ENCODE measurements at regions not wholly inside any gene's neighbourhood (a gene's known extent, or its start where the extent isn't known, plus 50 kb on each side); places are given as distances from the start of the nearest gene placed in this dataset.

- H3K4me1 ChIP-seq (ENCODE audit: control insufficient read depth, insufficient read depth, low read length, unreplicated experiment), result no peaks in the 10 kb centered on the region
- H2AFZ ChIP-seq (ENCODE audit: low read length, unreplicated experiment), result no peak overlapping the region
- no peaks in the 10 kb centered on the region for H3K27me3 ChIP-seq (ENCODE audit: insufficient read depth, low read length)
- no peaks in the 10 kb centered on the region for H3K36me3 ChIP-seq (ENCODE audit: insufficient read depth, low read length)
- no peak overlapping the region for H3K27ac ChIP-seq (ENCODE audit: low read depth, low read length)
- H3K4me3 ChIP-seq (ENCODE audit: low read depth, low read length), result no peak overlapping the region
- H3K79me2 ChIP-seq (ENCODE audit: control insufficient read depth, insufficient read depth, low read length, unreplicated experiment), result no peaks in the 10 kb centered on the region
These were observed 73.2 kb upstream of the PRR5 start for GRCh38 chr22:44628835-44629234.

- Histone ChIP-seq H3K27ac (ENCODE audit: low read depth, low read length) (no peak overlapping the region), H3K4me3 (ENCODE audit: low read depth, low read length) (no peak overlapping the region), H3K4me1 (ENCODE audit: control insufficient read depth, insufficient read depth, low read length, unreplicated experiment) (no peaks in the 10 kb centered on the region), H2AFZ (ENCODE audit: low read length, unreplicated experiment) (no peak overlapping the region), H3K36me3 (ENCODE audit: insufficient read depth, low read length) (no peaks in the 10 kb centered on the region), H3K27me3 (ENCODE audit: insufficient read depth, low read length) (no peaks in the 10 kb centered on the region), H3K79me2 (ENCODE audit: control insufficient read depth, insufficient read depth, low read length, unreplicated experiment) (no peaks in the 10 kb centered on the region)
These were observed 73.7 kb upstream of the PRR5 start for GRCh38 chr22:44628273-44628672.

DNA sequence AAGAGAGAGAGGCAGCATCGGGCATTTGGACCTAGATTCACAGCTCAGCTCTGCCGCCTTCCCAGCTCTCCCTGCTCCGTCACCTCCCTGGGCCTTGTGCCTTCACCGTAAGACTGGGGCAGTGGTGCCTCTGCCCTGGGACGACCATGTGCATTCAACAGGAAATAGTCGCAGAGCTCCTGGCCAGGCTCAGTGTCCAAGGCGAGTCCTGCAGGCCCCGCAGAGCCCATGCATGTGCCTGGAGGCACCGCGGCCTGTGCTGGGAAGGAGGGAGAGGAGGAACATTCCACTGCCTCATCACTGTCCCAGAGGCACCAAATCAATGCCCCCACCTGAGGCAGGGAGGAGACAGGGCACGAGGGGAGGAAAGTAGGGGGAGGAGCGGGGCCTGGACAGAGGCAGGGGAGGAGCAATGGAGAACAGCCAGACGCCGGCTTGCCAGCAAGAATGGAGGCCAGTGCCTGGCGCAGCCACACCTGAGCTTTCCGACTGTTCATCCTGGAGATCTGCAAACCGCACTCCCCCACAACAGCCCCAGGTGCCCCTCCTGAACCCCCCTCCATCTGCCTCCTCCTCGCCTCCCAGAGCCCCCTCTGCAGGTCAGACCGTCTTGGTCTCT, 74.4 kb upstream of the PRR5 start:
- no peaks in the 10 kb centered on the region for H3K4me1 ChIP-seq (ENCODE audit: control insufficient read depth, insufficient read depth, low read length, unreplicated experiment)
- H3K27ac ChIP-seq (ENCODE audit: low read depth, low read length), result no peak overlapping the region
- H3K27me3 ChIP-seq (ENCODE audit: insufficient read depth, low read length), result no peaks in the 10 kb centered on the region

DNA sequence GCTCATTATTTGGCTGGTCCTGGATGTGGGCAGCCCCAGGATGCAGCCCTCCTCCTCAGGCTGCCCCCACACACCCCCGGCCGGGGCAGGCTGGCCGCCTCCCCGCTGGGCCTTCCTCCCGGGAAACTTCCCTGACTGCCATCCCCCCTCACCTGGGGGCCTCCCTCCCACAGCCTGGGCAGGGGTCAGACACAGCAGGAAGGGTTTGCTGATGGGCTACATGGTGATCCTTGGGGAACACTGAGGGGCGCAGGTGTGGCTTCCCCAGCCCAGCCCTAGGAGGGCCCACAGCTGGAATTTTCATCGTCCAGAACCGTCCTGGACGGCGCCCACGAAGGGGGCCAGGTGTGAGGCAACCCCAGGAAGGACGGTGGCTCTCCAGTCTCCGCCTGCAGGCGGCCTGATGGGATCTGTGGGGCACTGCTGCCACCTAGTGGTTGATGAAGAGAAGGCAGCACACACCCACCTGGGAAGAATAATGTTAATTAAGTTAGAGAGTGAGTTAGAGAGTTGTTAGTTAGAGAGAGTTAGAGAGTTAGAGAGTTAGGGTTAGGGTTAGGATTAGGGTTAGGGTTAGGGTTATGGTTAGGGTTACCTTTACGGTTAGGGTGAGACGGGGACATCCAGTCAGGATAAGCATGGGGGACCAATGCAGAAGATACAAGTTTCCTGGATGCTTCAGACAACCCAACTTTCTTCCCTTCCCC, 75.9 kb upstream of the PRR5 start:
- H3K27ac ChIP-seq (ENCODE audit: low read depth, low read length), result no peak overlapping the region
- no peaks in the 10 kb centered on the region for H3K36me3 ChIP-seq (ENCODE audit: insufficient read depth, low read length)
- H3K79me2 ChIP-seq (ENCODE audit: control insufficient read depth, insufficient read depth, low read length, unreplicated experiment), result no peaks in the 10 kb centered on the region
- no peaks in the 10 kb centered on the region for H3K27me3 ChIP-seq (ENCODE audit: insufficient read depth, low read length)
- H3K4me1 ChIP-seq (ENCODE audit: control insufficient read depth, insufficient read depth, low read length, unreplicated experiment), result no peaks in the 10 kb centered on the region
- H3K4me3 ChIP-seq (ENCODE audit: low read depth, low read length), result no peak overlapping the region
- H2AFZ ChIP-seq (ENCODE audit: low read length, unreplicated experiment), result no peak overlapping the region

More for the DNA sequence above, 74.4 kb upstream of the PRR5 start:
- H3K4me3 ChIP-seq (ENCODE audit: low read depth, low read length), result no peak overlapping the region
- H2AFZ ChIP-seq (ENCODE audit: low read length, unreplicated experiment), result no peak overlapping the region
- no peaks in the 10 kb centered on the region for H3K79me2 ChIP-seq (ENCODE audit: control insufficient read depth, insufficient read depth, low read length, unreplicated experiment)
- H3K36me3 ChIP-seq (ENCODE audit: insufficient read depth, low read length), result no peaks in the 10 kb centered on the region

- no peak overlapping the region for H3K4me3 ChIP-seq (ENCODE audit: low read depth, low read length)
- H3K79me2 ChIP-seq (ENCODE audit: control insufficient read depth, insufficient read depth, low read length, unreplicated experiment), result no peaks in the 10 kb centered on the region
- no peaks in the 10 kb centered on the region for H3K36me3 ChIP-seq (ENCODE audit: insufficient read depth, low read length)
- H3K27me3 ChIP-seq (ENCODE audit: insufficient read depth, low read length), result no peaks in the 10 kb centered on the region
- H3K4me1 ChIP-seq (ENCODE audit: control insufficient read depth, insufficient read depth, low read length, unreplicated experiment), result no peaks in the 10 kb centered on the region
- no peak overlapping the region for H3K27ac ChIP-seq (ENCODE audit: low read depth, low read length)
- H2AFZ ChIP-seq (ENCODE audit: low read length, unreplicated experiment), result no peak overlapping the region
These were observed 76.6 kb upstream of the PRR5 start for GRCh38 chr22:44625421-44625760.

GRCh38 chr22:44624689-44625420, 77.1 kb upstream of the PRR5 start:
- Histone ChIP-seq H2AFZ (ENCODE audit: low read length, unreplicated experiment) (no peak overlapping the region), H3K79me2 (ENCODE audit: control insufficient read depth, insufficient read depth, low read length, unreplicated experiment) (no peaks in the 10 kb centered on the region), H3K4me3 (ENCODE audit: low read depth, low read length) (no peak overlapping the region), H3K4me1 (ENCODE audit: control insufficient read depth, insufficient read depth, low read length, unreplicated experiment) (no peaks in the 10 kb centered on the region), H3K27ac (ENCODE audit: low read depth, low read length) (no peak overlapping the region), H3K36me3 (ENCODE audit: insufficient read depth, low read length) (no peaks in the 10 kb centered on the region), H3K27me3 (ENCODE audit: insufficient read depth, low read length) (no peaks in the 10 kb centered on the region)

DNA sequence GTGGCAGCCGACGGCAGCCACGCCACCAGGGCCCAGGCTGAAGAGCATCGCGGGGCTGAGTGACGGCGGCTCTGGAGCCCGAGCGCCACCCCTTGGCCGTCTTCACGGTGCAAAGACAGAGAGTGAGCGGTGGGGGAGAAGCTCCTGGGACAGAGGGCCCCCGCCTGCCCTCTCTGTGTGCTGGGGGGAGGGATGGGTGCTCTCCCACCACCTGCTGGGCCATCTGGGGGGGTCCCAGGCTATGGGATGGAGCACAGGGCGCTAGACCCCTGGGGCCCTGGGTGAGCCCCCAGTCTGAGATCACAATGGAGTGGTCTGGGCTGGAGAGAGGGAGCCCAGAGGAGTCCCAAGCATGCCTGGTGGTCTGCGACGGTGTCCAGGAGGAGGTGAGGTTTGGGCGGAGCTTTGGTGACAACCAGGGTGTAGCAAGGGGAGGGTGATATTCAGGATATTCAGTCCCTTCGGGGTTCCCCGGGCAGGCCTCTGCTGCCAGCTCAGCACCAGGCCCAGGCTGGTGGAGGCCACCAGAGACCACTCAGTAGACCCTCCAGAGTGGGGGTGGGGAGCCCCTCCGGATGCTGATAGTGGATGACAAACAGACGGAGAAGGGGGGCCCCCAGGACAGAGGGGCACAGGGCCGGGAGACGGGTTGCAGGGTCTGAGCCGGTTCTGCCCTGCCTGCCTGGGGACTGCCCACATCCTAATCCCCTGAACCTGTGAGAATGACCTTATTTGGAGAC, 78.1 kb upstream of the PRR5 start:
- H3K79me2 ChIP-seq (ENCODE audit: control insufficient read depth, insufficient read depth, low read length, unreplicated experiment), result no peaks in the 10 kb centered on the region
- H3K4me1 ChIP-seq (ENCODE audit: control insufficient read depth, insufficient read depth, low read length, unreplicated experiment), result no peaks in the 10 kb centered on the region
- H3K36me3 ChIP-seq (ENCODE audit: insufficient read depth, low read length), result no peaks in the 10 kb centered on the region
- no peak overlapping the region for H2AFZ ChIP-seq (ENCODE audit: low read length, unreplicated experiment)
- no peaks in the 10 kb centered on the region for H3K27me3 ChIP-seq (ENCODE audit: insufficient read depth, low read length)
- no peak overlapping the region for H3K4me3 ChIP-seq (ENCODE audit: low read depth, low read length)
- no peak overlapping the region for H3K27ac ChIP-seq (ENCODE audit: low read depth, low read length)

- H2AFZ ChIP-seq (ENCODE audit: low read length, unreplicated experiment), result no peak overlapping the region
- no peaks in the 10 kb centered on the region for H3K4me1 ChIP-seq (ENCODE audit: control insufficient read depth, insufficient read depth, low read length, unreplicated experiment)
- no peaks in the 10 kb centered on the region for H3K79me2 ChIP-seq (ENCODE audit: control insufficient read depth, insufficient read depth, low read length, unreplicated experiment)
- no peak overlapping the region for H3K4me3 ChIP-seq (ENCODE audit: low read depth, low read length)
- H3K36me3 ChIP-seq (ENCODE audit: insufficient read depth, low read length), result no peaks in the 10 kb centered on the region
- H3K27ac ChIP-seq (ENCODE audit: low read depth, low read length), result no peak overlapping the region
- H3K27me3 ChIP-seq (ENCODE audit: insufficient read depth, low read length), result no peaks in the 10 kb centered on the region
These were observed 79.3 kb upstream of the PRR5 start for GRCh38 chr22:44622679-44623078.

DNA sequence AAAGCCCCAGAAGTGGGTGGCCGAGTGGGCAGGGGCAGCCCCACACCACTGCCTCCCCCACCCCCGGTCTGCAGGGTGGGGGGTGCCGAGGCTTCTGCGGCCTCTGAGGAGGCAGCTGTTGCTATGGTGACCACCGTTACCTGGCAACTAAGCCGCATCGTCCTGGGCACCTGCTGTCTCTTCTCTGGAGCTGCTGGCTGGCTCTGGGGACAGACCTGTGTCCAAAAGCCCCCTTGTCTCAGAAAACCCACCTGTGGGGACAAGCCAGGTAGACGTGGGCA, 79.9 kb upstream of the PRR5 start:
- Histone ChIP-seq H3K36me3 (ENCODE audit: insufficient read depth, low read length) (no peaks in the 10 kb centered on the region), H3K4me1 (ENCODE audit: control insufficient read depth, insufficient read depth, low read length, unreplicated experiment) (no peaks in the 10 kb centered on the region), H2AFZ (ENCODE audit: low read length, unreplicated experiment) (no peak overlapping the region), H3K4me3 (ENCODE audit: low read depth, low read length) (no peak overlapping the region), H3K79me2 (ENCODE audit: control insufficient read depth, insufficient read depth, low read length, unreplicated experiment) (no peaks in the 10 kb centered on the region), H3K27me3 (ENCODE audit: insufficient read depth, low read length) (no peaks in the 10 kb centered on the region), H3K27ac (ENCODE audit: low read depth, low read length) (no peak overlapping the region)

DNA sequence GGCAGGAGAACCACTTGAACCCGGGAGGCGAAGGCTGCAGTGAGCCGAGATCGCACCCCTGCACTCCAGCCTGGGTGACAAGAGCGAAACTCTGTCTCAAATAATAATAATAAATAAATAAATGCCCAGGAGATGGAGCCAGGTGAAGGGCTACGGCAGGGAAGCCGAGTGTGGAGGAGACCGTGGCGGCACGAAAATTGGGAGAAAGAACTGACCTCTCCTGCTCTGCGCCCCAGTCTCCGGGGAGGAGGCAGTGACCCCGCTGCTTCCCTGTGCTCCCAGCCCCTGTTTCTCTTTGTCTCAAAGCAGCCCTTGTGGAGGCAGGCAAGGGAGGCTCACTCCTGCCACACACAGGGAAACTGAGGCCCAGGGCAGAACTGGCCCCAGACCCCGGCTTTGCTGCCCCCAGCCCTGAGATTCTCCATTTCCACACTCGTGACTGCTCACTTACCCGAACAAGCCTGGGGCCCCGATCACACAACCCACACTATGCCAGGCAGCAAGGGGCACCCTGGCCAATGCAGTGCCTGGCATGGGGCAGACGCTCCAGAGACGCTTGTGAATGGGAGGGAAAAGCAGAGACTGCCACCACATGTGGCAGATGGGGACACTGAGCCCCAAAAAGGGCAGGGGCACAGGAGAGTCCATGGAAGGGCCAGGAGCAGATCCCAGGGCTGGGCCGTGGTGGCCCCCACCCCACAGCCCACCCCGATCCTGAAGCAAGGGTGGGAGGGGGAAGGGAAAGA, 80.4 kb upstream of the PRR5 start:
- H3K4me3 ChIP-seq (ENCODE audit: low read depth, low read length), result no peak overlapping the region
- no peaks in the 10 kb centered on the region for H3K79me2 ChIP-seq (ENCODE audit: control insufficient read depth, insufficient read depth, low read length, unreplicated experiment)
- H3K27me3 ChIP-seq (ENCODE audit: insufficient read depth, low read length), result no peaks in the 10 kb centered on the region
- no peak overlapping the region for H2AFZ ChIP-seq (ENCODE audit: low read length, unreplicated experiment)
- no peaks in the 10 kb centered on the region for H3K36me3 ChIP-seq (ENCODE audit: insufficient read depth, low read length)
- H3K27ac ChIP-seq (ENCODE audit: low read depth, low read length), result no peak overlapping the region
- no peaks in the 10 kb centered on the region for H3K4me1 ChIP-seq (ENCODE audit: control insufficient read depth, insufficient read depth, low read length, unreplicated experiment)
